ENCODE measurements at regions not wholly inside any gene's neighbourhood (a gene's known extent, or its start where the extent isn't known, plus 50 kb on each side); places are given as distances from the start of the nearest gene placed in this dataset.

- TF ChIP-seq EZH2 (IDR thresholded peaks at IDR 0.05; ENCODE audit: insufficient read depth, poor library complexity, severe bottlenecking): no peak
- no peak for TF ChIP-seq EZH2phosphoT487 (IDR thresholded peaks at IDR 0.05; ENCODE audit: insufficient read depth, low read depth)
These were observed 168.6 kb upstream of the PIRT start for GRCh38 chr17:11006530-11006929.

All from GM23248 (cell line).